DMS79 treated with DMSO at 0.1 percent for 48 hours (cell line): ENCODE measurements at regions not wholly inside any gene's neighbourhood (a gene's known extent, or its start where the extent isn't known, plus 50 kb on each side); places are given as distances from the start of the nearest gene placed in this dataset.

ENCODE experiments used
- DNase-seq: peaks from one replicate; lab custom pipeline; 2025; lab: John Stamatoyannopoulos, UW

DNA sequence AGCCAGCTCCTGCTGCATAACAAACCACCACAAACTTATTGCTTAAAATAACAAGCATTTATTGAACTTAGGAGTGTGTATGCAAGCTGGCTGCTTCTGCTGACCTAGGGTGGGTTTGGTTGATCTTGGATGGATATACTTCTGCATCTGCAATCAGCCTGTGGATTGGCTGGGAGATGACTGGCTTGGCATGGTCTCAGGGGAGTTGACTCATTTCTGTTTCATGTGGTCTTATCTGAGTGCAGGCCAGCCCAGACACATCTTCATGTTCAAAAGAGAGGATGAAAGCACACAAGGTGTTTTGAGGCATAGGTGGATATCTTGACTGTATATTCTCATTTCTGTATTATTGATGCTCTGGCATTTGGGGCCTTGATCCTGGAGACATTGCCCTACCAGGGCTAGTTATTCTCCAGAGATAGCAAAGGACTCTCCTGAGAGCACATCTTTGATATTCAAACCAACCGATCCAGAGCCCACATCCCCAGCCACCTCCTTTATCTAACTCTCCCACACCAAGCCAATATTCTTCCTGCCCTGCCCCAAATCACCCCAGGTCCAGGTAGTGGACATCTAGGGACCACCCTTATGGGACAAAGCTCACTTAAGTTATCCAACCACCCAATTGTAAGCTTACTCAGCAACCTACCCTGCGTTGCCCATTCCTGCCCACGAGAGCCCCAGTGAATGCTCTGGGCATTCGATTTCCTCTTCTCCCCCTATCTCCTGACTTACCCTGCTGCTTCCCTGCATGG is 350.8 kb downstream of the PTPRU start:
- no peak for DNase-seq

DNA sequence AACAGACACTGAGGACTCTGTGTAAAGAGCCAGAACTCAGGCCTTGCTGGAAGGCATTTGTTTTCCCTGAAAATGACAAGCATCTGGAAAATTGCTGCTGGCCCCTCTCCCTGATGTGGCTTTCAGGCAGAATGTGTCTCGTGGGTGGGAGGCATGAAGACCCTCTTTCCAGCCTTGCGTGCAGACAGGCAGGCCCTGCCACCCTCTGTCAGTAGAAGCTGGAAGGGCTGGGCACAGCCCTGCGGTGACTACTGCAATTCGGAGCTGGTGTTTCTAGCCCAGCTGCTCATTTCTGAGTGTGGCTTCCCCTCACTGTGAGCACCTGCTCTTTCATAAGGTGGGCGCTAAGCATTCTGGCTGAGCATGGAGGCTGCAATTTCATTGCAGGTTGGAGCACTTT is 349.9 kb downstream of the PTPRU start:
- DNase-seq: no peak

DNA sequence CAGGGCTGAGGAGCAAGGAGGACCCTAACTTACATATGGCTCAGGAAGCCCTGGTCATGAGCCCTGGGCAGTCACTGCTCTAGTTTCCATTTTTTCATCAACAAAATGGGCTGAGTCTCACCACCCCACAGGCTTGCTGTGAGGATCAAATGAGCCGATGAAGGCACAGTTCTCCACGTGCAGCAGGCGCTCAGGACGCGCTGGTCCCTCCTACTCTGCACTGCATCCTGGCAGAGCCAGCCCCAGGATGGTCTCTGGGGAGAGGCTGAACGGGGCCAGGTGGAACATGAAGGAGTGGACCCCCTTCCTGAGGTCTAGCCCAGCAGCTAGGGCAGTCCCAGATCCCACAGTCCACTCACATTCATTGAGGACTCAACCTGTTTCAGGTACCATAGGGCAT is 349.3 kb downstream of the PTPRU start:
- no peak for DNase-seq

DNA sequence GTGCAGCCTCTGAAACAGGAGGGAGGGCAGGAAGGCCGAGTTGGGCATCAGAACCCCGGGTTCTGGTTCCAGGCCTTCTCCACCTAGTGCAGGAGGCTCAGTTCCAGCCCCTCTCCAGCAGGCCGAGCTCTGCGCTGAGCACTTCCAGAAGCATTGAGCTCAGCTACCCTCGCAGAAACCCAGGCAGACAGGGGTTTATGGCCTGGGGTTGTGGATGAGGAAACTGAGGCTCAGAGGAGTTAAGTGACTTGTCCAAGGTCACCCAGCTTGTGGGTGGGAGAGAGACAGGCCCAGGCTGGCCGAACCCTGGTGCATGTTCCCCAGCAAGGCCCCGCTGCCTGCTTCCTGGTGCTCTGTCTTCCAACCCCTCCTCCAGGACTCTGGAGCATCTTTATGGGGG is 348.9 kb downstream of the PTPRU start:
- no peak for DNase-seq

DNA sequence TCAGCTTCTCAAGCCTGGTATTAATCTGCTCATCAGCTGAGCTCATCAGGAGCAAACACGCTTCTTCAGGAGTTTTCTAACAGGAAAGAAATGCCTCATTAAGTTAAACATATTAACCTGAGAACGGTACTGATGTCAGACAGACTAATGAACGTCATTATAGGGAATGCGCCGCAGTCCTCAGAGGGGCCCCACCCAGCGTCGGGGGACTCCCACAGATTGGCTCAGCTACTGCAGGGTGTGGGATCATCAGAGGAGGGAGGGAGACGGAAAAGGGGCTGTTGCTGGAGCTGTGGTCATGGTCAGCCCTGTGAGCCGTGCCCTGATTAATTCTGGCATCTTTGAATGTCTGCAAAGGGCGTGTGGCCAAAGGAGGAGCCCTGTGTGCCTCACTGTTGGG is 348.5 kb downstream of the PTPRU start:
- DNase-seq: no peak

DNA sequence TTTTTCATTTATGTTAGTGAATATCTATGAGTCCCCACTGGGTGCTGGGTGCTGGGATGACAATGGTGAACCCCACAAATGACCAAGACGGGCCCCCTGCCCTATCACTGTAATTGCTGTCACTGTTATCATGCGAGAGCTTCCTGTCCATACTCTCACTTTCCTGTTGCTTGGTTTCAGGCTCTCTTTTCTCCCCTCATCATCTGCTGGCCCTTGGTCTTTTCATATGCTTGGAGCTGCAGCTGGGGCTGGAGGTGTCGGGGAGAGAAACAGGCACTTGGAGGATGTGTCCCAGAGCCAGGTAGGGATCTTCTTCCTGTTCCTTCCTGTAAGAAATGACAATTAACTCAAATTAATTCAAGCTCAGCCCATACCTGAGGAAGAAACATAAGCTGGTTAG is 348.0 kb downstream of the PTPRU start:
- no peak for DNase-seq

DNA sequence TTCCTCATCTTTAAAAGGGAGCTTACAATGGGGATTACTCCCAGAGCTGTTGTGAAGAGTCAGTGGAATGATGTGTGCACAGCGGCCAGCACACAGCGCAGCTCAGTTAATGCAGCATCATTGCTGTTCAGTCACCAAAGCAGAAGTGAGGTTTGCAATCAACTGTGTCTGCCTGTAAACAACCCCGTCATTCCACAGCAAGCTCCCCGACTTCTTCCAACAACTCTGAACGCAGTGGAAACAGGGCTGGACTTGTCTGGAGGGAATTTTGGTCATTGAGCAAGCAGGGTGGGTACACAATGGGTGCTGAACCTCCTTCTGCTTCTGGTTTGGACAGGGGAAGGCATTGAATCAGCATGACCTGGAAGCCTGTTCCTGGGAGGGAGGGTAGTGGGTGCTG is 347.4 kb downstream of the PTPRU start:
- no peak for DNase-seq

DNA sequence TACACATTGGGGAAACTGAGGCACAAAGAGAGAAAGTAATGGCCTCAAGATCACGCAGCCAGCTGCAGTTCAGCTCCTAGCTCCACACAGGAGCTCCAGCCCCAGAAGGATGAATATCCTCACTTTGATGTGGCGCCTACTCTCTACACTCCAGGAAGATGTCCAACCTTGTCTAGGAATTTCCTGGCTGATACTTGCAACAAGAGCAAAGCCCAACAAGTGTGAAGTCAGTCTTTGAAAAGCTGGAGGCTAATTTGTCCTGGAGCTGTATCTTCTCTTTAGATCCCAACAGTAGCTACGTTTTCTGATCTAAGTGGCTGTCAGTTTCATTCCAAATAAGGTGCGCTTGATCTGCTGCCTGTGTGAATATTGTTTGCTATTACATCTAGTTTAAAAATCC is 344.9 kb downstream of the PTPRU start:
- no peak for DNase-seq

DNA sequence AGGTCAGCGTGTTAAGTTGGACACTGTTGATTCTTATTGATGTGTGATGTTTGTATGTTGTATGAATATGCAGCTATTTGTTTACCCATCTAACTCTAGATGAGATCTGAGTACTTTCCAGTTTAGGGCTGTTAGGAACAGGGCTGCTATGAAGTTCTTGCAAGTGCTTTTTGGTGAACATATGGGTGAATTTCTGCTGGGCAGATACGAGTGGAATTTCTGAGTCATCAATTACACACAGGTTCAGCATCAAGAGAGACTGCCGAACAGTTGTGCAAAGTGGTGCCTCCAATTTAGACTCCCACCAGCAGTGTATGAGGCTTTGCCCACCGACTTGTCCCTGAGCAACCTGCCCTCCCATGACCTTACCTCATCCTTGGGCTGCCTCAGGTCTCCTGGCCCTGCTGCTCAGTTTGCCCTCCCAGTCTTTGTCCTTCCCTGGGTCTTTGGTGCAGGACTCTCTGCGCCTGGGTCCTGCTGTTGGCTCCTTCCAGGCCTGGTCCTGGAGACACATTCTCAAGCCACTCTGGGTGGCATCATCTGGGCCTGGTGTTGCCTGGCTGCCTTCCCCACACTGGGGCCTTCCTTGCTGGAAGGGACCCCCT is 343.6 kb downstream of the PTPRU start:
- DNase-seq: no peak

DNA sequence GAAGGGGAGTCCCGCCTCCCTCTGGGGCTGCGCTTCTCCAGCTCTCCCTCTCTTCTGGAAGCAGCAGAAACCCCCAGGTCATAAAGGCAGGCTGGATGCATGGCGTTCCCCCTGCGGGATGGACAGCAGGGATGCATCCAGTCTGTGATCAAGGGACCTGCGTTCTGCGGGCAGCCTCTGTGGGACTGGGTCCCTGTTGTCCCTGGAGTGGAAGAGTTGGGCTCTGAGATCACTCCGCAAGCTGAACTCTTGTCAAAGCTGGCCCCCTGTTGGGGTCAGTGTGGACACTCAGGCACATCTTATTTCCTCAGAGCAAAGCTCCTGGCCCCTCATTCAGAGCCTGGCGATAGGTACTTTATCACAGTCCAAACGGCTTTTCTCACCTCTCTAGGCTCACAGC is 341.2 kb downstream of the PTPRU start:
- no peak for DNase-seq

DNA sequence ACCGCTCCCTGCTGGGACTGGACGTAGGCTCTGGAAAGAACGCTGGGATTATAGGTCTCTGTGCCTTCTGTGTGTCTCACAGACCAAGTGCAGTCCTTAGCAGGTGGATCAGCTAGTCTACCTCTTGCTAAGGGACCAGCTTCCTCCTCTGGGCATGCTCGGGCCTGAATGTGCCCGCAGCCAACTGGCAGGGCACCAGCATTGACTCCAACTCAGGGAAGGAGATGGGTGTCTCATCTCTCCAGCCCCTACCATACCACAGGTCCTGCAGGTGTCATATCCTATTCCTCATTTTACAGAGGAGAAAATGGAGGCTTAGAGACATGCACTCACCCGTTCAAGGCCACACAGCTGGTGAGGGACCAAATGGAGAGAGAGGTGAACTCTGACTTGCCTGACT is 340.2 kb downstream of the PTPRU start:
- no peak for DNase-seq

DNA sequence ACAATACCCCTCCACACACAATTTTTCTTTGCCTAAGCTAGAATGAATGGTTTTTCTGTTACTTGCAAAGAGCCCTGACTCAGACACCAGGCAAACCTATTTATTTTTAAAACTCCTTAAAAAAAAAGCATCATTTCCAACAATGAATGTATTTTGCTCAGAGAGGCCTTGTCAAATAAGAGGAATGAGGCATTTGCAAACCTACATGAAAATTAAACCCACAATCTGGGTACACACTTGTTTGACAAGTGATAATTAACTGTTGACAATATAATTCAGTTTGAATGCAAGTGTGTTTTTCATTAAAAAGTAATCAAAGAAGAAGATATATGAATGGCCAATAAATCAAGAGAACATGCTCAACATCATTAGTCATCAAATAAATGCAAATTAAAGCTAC is 339.5 kb downstream of the PTPRU start:
- no peak for DNase-seq

DNA sequence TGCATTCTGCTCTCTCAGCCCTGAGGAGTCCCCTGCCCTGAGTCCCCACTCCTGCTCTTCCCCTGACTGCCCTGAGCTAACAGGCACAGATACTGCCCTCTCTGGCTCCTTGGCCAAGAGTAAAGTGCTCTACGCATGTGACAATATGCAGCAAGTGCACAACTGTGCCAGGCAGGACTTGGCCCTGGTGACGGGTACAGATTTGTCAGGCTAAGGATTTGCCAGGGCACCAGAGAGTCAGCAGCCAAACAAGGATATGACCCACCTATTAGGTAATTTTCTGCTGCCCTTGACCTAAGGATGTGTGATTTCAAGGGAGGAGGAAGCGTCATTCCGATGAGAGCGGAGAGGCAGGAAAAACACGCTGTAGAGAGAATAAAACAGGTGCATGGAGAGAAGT is 339.0 kb downstream of the PTPRU start:
- no peak for DNase-seq

DNA sequence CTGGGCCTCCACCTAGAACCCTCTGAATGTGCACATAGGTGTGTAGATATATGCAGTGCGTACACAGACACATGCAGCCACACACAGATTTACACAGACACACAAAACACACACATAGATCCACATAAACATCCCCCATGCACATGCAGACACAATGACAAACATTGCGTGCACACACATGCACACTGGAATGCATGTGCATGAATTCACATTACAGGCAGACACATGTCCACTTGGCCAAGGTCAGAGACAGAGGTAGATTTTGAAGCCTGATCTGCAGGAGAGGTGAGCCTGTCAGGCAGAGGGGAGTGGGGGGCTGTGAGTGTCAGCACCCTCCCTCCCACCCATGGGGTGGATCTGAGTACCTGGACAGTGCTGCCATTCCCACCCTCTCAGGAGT is 338.5 kb downstream of the PTPRU start:
- no peak for DNase-seq

DNA sequence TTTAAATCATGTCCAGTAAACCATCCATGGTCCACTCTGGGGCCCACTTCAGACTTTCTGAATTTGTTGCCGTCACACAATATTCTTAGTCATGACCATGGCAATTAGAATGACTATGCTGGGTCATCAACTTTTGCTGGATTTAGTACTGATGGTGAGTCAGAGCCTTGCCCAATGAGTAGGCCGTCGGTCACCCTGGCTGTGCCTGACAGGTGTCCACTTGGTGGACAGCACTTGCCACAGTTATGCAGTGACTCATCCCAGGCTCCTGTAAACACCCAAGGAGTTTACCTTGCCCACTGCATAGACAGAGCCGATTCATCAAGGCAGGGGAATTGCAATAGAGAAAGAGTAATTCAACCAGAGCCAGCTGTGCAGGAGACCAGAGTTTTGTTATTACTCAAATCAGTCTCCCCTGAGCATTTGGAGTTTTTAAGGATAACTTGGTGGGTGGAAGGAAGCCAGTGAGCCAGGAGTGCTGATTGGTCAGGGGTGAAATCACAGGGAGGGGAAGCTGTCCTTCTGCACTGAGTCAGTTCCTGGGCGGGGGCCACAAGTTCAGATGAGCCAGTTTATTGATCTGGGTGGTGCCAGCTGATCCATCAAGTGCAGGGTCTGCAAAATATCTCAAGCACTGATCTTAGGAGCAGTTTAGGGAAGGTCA is 333.8 kb downstream of the PTPRU start:
- no peak for DNase-seq

DNA sequence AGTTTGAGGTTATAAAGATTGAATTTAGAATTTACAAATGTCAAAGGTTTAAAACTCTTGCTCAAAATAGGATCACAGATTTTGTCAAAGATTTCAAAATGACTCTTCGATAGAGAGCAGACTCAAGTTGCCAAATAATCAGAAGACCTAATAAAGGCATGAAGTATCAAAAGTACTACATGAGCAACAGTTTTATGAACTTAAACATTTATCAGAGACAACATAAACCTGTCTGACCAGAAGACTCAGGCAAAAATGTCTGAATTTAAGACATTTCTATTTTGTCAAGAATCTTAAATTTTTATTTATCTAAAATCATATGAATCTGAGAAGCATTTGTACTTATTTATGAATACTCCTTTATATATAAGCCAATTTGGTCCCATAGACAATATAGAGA is 330.9 kb downstream of the PTPRU start:
- DNase-seq: no peak

DNA sequence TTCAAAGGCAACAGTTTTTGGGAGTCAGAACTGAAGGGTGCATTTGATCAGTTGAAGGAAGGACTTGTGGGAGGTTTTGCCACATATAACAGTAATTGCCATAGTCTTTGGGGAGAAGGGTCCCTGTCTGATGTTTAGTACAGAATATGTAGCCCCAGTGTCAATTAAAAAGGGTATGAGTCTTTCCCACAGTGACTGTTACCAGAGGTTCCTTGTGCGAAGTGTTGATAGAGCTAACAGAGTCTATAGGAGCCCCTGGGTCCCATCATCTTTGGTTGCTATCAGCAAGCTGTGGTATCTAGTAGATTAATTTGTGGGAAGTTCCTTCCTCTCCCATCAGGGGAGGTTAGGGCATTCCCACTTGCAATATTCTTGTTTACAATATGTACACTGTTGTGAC is 329.2 kb downstream of the PTPRU start:
- no peak for DNase-seq

DNA sequence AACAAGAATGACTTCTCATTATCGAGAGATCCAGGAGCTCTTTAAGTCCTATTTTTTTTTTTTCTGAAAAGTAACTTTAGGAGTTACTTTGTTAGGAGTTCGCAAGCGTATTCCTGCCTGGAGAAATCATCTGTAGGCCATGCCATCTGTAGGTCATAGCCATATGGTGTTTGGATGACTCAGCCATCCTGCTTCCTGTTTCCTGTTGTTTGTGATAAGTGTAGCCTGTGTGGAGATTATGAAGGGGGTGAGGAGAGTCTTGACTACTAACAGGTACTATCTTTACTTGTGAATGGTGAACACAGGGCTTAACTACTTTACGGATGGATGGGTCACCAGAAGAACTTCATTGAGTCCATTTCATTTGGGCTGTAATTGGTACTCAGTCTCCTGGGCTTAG is 327.2 kb downstream of the PTPRU start:
- DNase-seq: no peak

DNA sequence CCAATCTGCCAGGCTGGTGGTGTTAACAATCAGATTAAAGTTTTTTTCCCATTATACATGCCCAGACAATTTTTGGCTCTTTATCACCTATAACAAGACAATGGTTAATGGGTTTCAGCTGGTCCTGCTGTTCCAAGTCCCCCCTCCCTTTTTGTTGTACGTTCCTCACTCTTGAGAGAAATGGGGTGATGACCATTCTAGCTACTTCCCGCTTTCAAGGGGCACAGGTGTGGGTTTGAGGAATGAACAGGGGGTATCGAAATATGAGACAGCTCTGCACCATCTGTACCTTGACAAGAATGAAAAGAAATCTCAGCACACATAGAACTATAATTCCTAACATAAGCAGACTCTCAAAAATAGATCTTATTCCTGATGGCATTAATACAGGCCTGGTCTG is 326.8 kb downstream of the PTPRU start:
- DNase-seq: no peak

DNA sequence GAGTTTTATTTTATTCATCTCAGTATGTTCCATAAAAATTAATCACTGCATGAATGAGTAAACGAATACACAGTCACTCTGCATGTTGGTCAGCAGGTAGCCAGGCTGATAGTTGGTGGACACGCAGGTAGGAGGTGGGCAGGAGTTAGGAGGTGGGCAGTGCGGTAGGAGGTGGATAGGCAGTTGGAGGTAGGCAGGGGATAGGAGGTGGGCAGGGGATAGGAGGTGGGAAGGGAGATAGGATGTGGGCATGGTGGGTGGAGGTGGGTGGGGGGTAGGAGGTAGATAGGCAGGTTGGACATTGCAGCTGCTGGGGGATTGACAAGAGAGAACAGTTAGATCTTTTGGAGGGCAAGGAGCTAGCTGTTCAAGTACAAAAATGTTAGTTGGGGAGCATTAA is 322.7 kb downstream of the PTPRU start:
- DNase-seq: no peak

DNA sequence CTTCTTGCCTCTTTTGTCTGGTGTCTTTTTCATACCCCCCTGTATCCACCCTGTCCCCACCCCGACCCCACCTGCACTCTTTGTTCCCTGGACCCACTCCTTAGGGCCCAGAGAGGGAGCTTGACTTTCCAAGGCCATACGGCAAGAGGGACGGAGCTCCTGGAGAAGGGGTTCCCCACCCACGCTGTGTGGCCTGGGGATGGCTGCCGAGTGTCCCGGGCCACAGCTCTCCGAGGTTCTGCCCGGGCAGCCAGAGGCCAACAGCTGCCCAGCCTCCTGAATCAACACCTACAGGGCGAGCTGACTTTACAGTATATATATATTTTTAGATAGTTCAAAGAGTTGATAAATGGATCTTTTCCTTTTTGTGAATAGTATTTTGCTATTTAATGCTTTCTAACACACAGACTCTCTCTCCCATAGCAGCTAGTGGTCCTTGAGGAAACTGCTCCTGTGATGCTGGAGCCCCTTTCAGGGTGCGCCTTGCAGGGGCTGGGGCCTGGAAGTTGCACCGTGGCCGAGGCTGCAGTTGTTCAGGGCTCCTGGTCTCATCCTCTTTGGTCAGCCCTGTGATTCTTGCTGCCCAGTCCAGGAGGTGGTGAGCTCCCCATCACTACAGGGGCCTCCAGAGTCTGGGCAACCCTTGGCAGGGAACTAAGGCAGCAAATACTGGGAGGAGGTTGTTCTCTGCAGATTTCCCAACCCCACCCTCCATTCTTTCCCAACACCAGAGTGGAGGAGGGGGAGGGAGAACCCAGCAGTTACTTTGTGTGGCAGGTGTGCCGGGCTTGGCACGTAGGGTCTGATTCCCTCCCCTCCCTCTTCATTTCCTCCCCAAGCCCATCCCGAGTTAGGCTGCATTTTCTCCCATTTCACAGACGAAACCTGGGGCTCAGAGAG is 321.6 kb downstream of the PTPRU start:
- no peak for DNase-seq

DNA sequence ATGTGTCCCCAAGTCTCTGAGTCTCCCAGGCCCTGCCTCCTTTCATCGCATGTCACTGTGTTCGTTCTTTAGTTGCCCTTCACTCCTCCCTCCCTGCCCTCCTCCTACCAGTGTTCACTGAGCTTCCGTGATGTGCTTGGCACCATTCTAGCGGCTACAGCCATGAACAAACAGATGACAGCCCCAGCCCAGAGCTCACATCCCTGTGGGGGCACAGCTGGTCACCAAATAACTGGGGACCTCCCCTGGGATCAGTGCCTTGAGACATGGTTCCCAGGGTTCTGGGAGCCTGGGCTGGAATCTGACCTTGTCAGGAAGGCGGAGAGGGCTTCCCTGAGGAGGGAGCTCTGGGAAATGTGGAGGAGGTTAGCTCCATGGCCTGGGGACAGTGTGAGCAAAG is 320.7 kb downstream of the PTPRU start:
- DNase-seq: no peak

DNA sequence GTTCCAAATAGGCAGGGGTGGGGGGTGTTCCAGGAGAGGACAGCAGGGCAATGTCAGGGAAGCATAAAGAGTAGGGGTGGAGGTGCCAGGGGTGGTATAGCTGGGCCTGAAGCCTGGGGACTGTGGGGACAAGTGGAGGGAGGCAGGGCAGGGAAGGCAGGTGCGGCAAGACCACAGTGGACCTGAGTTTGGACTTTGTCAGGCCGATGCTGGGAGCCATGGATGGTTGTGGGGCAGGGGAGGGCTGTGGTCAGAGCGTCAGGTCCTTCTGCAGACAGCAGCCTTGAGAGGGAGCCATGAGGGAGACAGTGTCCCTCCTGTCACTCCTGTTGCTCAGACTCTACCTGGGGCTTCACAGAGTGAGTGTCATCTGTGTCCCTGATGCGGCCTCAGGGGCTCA is 320.3 kb downstream of the PTPRU start:
- DNase-seq: no peak
